Transverse colon (tissue), 4 donors: ENCODE measurements at regions not wholly inside any gene's neighbourhood (a gene's known extent, or its start where the extent isn't known, plus 50 kb on each side); places are given as distances from the start of the nearest gene placed in this dataset.

ENCODE experiments used
- DNase-seq: peaks from one replicate; pipeline ENCODE4 v3.0.0-alpha.2; 2019
- H3K27ac ChIP-seq, 4 donors: fragments of 200-600 bp; sonication (generic); 2 replicates each; pipeline ENCODE4 v1.5.1; 2016 to 2018; ENCODE audit warnings: inconsistent platforms in 4 of 4
- H3K27me3 ChIP-seq: fragments of 200-600 bp; sonication (generic); 2 replicates; pipeline ENCODE4 v1.5.1; 2017; ENCODE audit warnings: inconsistent platforms
- H3K36me3 ChIP-seq, 4 donors: fragments of 200-600 bp; sonication (generic); 2 replicates each; pipeline ENCODE4 v1.5.1; 2017 to 2019; ENCODE audit warnings: inconsistent platforms in 4 of 4
- H3K4me1 ChIP-seq, 4 donors: fragments of 200-600 bp; sonication (generic); 2 replicates each; pipeline ENCODE4 v1.5.1; 2017 to 2020; ENCODE audit warnings: inconsistent platforms in 4 of 4
- H3K4me3 ChIP-seq, 4 donors: fragments of 200-600 bp; sonication (generic); 1 replicate in 1 of 4; 2 replicates in 3 of 4; pipeline versions ENCODE4 v1.5.1 to v1.6.1; 2017 to 2019; ENCODE audit warnings: inconsistent platforms in 4 of 4
- H3K9me3 ChIP-seq, 2 donors: fragments of 200-600 bp; sonication (generic); 2 replicates each; pipeline ENCODE4 v1.5.1; 2017 to 2019; ENCODE audit warnings: inconsistent platforms in 2 of 2
- CTCF ChIP-seq, 5 experiments: fragments of 200-600 bp in 3 of 5; fragments of 450-650 bp in 2 of 5; sonication (generic) in 3 of 5; IDR thresholded peaks; 1 replicate in 2 of 5; 2 replicates in 3 of 5; pipeline ENCODE4 v1.5.1; 2016 to 2017; ENCODE audit warnings: antibody characterized with exemption in 5 of 5, inconsistent platforms in 3 of 5, mild to moderate bottlenecking in 2 of 5, moderate library complexity in 1 of 5
- EP300 ChIP-seq: sonication (generic); formaldehyde crosslinking; IDR thresholded peaks from one replicate; pipeline ENCODE4 v1.6.1; 2017; ENCODE audit warnings: antibody characterized with exemption, low read depth
- POLR2A ChIP-seq: fragments of 450-650 bp; IDR thresholded peaks from one replicate; pipeline ENCODE4 v1.6.1; 2016; ENCODE audit warnings: antibody characterized with exemption, mild to moderate bottlenecking, moderate library complexity
- POLR2AphosphoS5 ChIP-seq, 3 donors: sonication (generic); formaldehyde crosslinking; IDR thresholded peaks; one replicate each; pipeline ENCODE4 v1.6.1; 2016; ENCODE audit warnings: antibody characterized with exemption in 3 of 3
- WGBS, 2 donors: methylation state at CpG; one replicate each; pipeline ENCODE4 v1.1.5; 2018; ENCODE audit warnings: low coverage in 1 of 2; 5-methylcytosine and 5-hydroxymethylcytosine counted together
- in situ Hi-C, 4 donors: fragments of 200-750 bp; cut with MboI; loops; one replicate each; pipeline versions ENCODE4 v1.15.0 to v1.15.1; 2017; ENCODE audit warnings: low sequenced_read_pairs in 3 of 4, low pct_ligation_motif_present in 1 of 4, low pct_unique_long_range_greater_than_20kb in 1 of 4
- intact Hi-C: fragments of 100-400 bp; cut with DNase I; formaldehyde crosslinking; loops from one replicate; pipeline ENCODE4 v1.15.1; 2023; ENCODE audit warnings: low total_unique reads

- TF ChIP-seq CTCF (IDR thresholded peaks at IDR 0.05) (no peak), POLR2A (no peak), POLR2AphosphoS5 (IDR thresholded peaks at IDR 0.05) (no peak), EP300 (no peak)
- Histone ChIP-seq H3K9me3 (no peaks in the 10 kb centered on the region), H3K4me3 (no peak overlapping the region), H3K27me3 (no peaks in the 10 kb centered on the region), H3K4me1 (no peaks in the 10 kb centered on the region), H3K27ac (no peak overlapping the region), H3K36me3 (no peaks in the 10 kb centered on the region)
- intact Hi-C loops = no loop called here
- in situ Hi-C loops = no loop called here
- DNase-seq = no peak
- 59% methylated on average over 2 to 3 of the region's 3 CpGs for WGBS, 2 donors
Observed at GRCh38 chr20:54714817-54715216, 239.4 kb downstream of the DOK5 start.

- 74% methylated on average over 4 of the region's 4 CpGs for WGBS, 2 donors
- Histone ChIP-seq H3K4me1 (no peaks in the 10 kb centered on the region), H3K27ac (no peak overlapping the region), H3K36me3 (no peaks in the 10 kb centered on the region), H3K9me3 (no peaks in the 10 kb centered on the region), H3K4me3 (no peak overlapping the region), H3K27me3 (no peaks in the 10 kb centered on the region)
- in situ Hi-C loops = no loop called here
- DNase-seq = no peak
- intact Hi-C loops = no loop called here
- no peak for TF ChIP-seq POLR2A
- TF ChIP-seq POLR2AphosphoS5 (IDR thresholded peaks at IDR 0.05) = no peak
- no peak for TF ChIP-seq EP300
- TF ChIP-seq CTCF (IDR thresholded peaks at IDR 0.05) = no peak
Observed at GRCh38 chr20:54713727-54714126, 238.3 kb downstream of the DOK5 start.

- H3K4me3 ChIP-seq = no peak overlapping the region
- DNase-seq = no peak
- H3K36me3 ChIP-seq = no peaks in the 10 kb centered on the region
- in situ Hi-C loops (no loop called here), intact Hi-C loops (no loop called here)
- WGBS, 2 donors = 65 to 73% methylated on average over 4 of the region's 4 CpGs
- no peaks in the 10 kb centered on the region for H3K27me3 ChIP-seq
- no peaks in the 10 kb centered on the region for H3K9me3 ChIP-seq
- no peaks in the 10 kb centered on the region for H3K4me1 ChIP-seq
- no peak overlapping the region for H3K27ac ChIP-seq
- TF ChIP-seq EP300 = no peak
- no peak for TF ChIP-seq POLR2A
- no peak for TF ChIP-seq POLR2AphosphoS5 (IDR thresholded peaks at IDR 0.05)
- TF ChIP-seq CTCF (IDR thresholded peaks at IDR 0.05) = no peak
Observed at GRCh38 chr20:54711071-54711470, 235.7 kb downstream of the DOK5 start.

GRCh38 chr20:54710341-54710740 lies 234.9 kb downstream of the DOK5 start:
- Histone ChIP-seq H3K9me3 (no peaks in the 10 kb centered on the region), H3K36me3 (no peaks in the 10 kb centered on the region), H3K27ac (no peak overlapping the region), H3K4me1 (no peaks in the 10 kb centered on the region), H3K27me3 (no peaks in the 10 kb centered on the region), H3K4me3 (no peak overlapping the region)
- 68 to 74% methylated on average over 2 of the region's 2 CpGs for WGBS, 2 donors
- TF ChIP-seq POLR2A = no peak
- no peak for TF ChIP-seq EP300
- TF ChIP-seq POLR2AphosphoS5 (IDR thresholded peaks at IDR 0.05) = no peak
- TF ChIP-seq CTCF (IDR thresholded peaks at IDR 0.05) = no peak
- intact Hi-C loops (no loop called here), in situ Hi-C loops (no loop called here)
- DNase-seq = no peak
